ENCODE measurements at regions not wholly inside any gene's neighbourhood (a gene's known extent, or its start where the extent isn't known, plus 50 kb on each side); places are given as distances from the start of the nearest gene placed in this dataset.

- TF ChIP-seq MAFF (IDR thresholded peaks at IDR 0.05; ENCODE audit: low read depth, low read length): peak; percentile 21; the same call in 1 of the 2 replicates
- peak in 1 of 2 experiments; percentile 16; a peak in 2 of 4 replicates for TF ChIP-seq MAFK (conservative IDR thresholded peaks at IDR 0.05 in 1 of 2, IDR thresholded peaks at IDR 0.05 in 1 of 2; ENCODE audit: low read length in 2 of 2)
- TF ChIP-seq ZMAT5 (CRISPR knock-in tag; IDR thresholded peaks at IDR 0.05; ENCODE audit: borderline replicate concordance, low read depth): no peak
- no peak for TF ChIP-seq ZNF878 (CRISPR knock-in tag; IDR thresholded peaks at IDR 0.05)
- ChIA-PET CTCF (ENCODE audit: low intra/inter-chr PET ratio, low total read pairs) (no interaction called here), POLR2A (no interaction called here)
- Histone ChIP-seq H3K4me2 (ENCODE audit: low read depth, low read length) (no peak overlapping the region), H3K9ac (ENCODE audit: insufficient read depth, low read depth, low read length) (no peak overlapping the region), H3K9me3 (ENCODE audit: low read length) (peaks cover 93% of the 10 kb centered on the region), H3K4me1 (ENCODE audit: insufficient read depth, low read length) (no peaks in the 10 kb centered on the region), H3K27ac (ENCODE audit: extremely low read length, insufficient read depth, low read length) (no peak overlapping the region), H3K4me3 (replicated peaks in 1 of 3; ENCODE audit: insufficient read depth in 1 of 3, low read depth in 2 of 3, low read length in 3 of 3) (no peak overlapping the region), H4K20me1 (ENCODE audit: insufficient read depth, low read length) (no peaks in the 10 kb centered on the region), H3K36me3 (replicated peaks in 1 of 2; ENCODE audit: control insufficient read depth in 1 of 2, insufficient read depth in 2 of 2, low read length in 2 of 2) (no peaks in the 10 kb centered on the region), H3K79me2 (ENCODE audit: insufficient read depth, low read length) (no peaks in the 10 kb centered on the region), H3K27me3 (ENCODE audit: control insufficient read depth in 1 of 2, insufficient read depth in 2 of 2, low read length in 2 of 2) (no peaks in the 10 kb centered on the region), H2AFZ (ENCODE audit: low read length) (no peak overlapping the region)
- no peak for FAIRE-seq
- in situ Hi-C loops (cut with HindIII; ENCODE audit: extremely low pct_ligation_motif_present, low pct_unique_long_range_greater_than_20kb): no loop called here
- ATAC-seq: no peak
- WGBS (ENCODE audit: low lambda C conversion rate): 3% methylated on average over 2 of the region's 2 CpGs
- no TSS peak for BruUV-seq (replicated peaks)
- no peak for DNase-seq (ENCODE audit: low spot score)
- intact Hi-C loops (cut with micrococcal nuclease; ENCODE audit: unreplicated experiment): no loop called here
Observed at GRCh38 chr2:5290900-5291546, 401.2 kb upstream of the SOX11 start.

GRCh38 chr2:5304640-5305039, 387.5 kb upstream of the SOX11 start:
- Histone ChIP-seq H3K4me2 (ENCODE audit: low read depth, low read length) (no peak overlapping the region), H4K20me1 (ENCODE audit: insufficient read depth, low read length) (no peaks in the 10 kb centered on the region), H2AFZ (ENCODE audit: low read length) (no peak overlapping the region), H3K9ac (ENCODE audit: insufficient read depth, low read depth, low read length) (no peak overlapping the region), H3K79me2 (ENCODE audit: insufficient read depth, low read length) (no peaks in the 10 kb centered on the region), H3K4me1 (ENCODE audit: insufficient read depth, low read length) (no peaks in the 10 kb centered on the region), H3K4me3 (replicated peaks in 1 of 3; ENCODE audit: insufficient read depth in 1 of 3, low read depth in 2 of 3, low read length in 3 of 3) (no peak overlapping the region), H3K9me3 (ENCODE audit: low read length) (peaks cover 82% of the 10 kb centered on the region), H3K27ac (ENCODE audit: extremely low read length, insufficient read depth, low read length) (no peak overlapping the region), H3K36me3 (replicated peaks in 1 of 2; ENCODE audit: control insufficient read depth in 1 of 2, insufficient read depth in 2 of 2, low read length in 2 of 2) (no peaks in the 10 kb centered on the region), H3K27me3 (ENCODE audit: control insufficient read depth in 1 of 2, insufficient read depth in 2 of 2, low read length in 2 of 2) (no peaks in the 10 kb centered on the region)
- intact Hi-C loops (cut with micrococcal nuclease; ENCODE audit: unreplicated experiment): no loop called here
- no TSS peak for BruUV-seq (replicated peaks)
- in situ Hi-C loops (cut with HindIII; ENCODE audit: extremely low pct_ligation_motif_present, low pct_unique_long_range_greater_than_20kb): no loop called here
- CTCF ChIA-PET (ENCODE audit: low intra/inter-chr PET ratio, low total read pairs): no interaction called here
- DNase-seq (ENCODE audit: low spot score) (no peak), ATAC-seq (no peak), FAIRE-seq (no peak)
- TF ChIP-seq SSRP1 (CRISPR knock-in tag; IDR thresholded peaks at IDR 0.05): no peak
- POLR2A ChIA-PET: no interaction called here
- WGBS (ENCODE audit: low lambda C conversion rate): 9% methylated on average over 1 of the region's 1 CpG
